H1 (cell line): ENCODE measurements at regions not wholly inside any gene's neighbourhood (a gene's known extent, or its start where the extent isn't known, plus 50 kb on each side); places are given as distances from the start of the nearest gene placed in this dataset.

Experiments
- CTCF ChIA-PET: fragments of 300-600 bp; sonication (Branson Sonifier 250); formaldehyde crosslinking; loops from one replicate; lab custom pipeline; 2021; ENCODE audit not compliant: partially characterized antibody; lab: Charles Lee
- POLR2A ChIA-PET: fragments of 300-600 bp; sonication (Branson Sonifier 250); formaldehyde crosslinking; loops from one replicate; lab custom pipeline; 2021; ENCODE audit warnings: inconsistent platforms; ENCODE audit not compliant: partially characterized antibody; lab: Charles Lee
- DNase-seq, 2 experiments: peaks; one replicate each; pipeline versions ENCODE4 v3.0.0 to v3.0.0-alpha.2; 2010 to 2022; ENCODE audit warnings: low spot score in 2 of 2, low read depth in 1 of 2, mixed read lengths in 1 of 2
- FAIRE-seq: peaks from 2 replicates; lab custom pipeline; 2011; peaks lifted over from hg19 to GRCh38; lab: Jason Lieb, UNC
- H2AFZ ChIP-seq: 2 replicates; pipeline ENCODE4 v1.8.1; 2012; ENCODE audit warnings: low read length, inconsistent platforms
- H2AK5ac ChIP-seq: 2 replicates; pipeline ENCODE4 v1.6.1; 2013; ENCODE audit warnings: low read depth, low read length
- H2BK120ac ChIP-seq: replicated peaks from 2 replicates; pipeline ENCODE3; 2013; ENCODE audit warnings: low read depth, low read length, inconsistent platforms
- H2BK12ac ChIP-seq: 2 replicates; pipeline ENCODE4 v1.6.1; 2013; ENCODE audit warnings: low read depth, low read length
- H2BK15ac ChIP-seq: 2 replicates; pipeline ENCODE4 v1.6.1; 2013; ENCODE audit warnings: low read length
- H2BK20ac ChIP-seq: 2 replicates; pipeline ENCODE4 v1.6.1; 2013; ENCODE audit warnings: low read length
- H2BK5ac ChIP-seq: 2 replicates; pipeline ENCODE4 v1.6.1; 2013; ENCODE audit warnings: low read depth, low read length
- H3K14ac ChIP-seq: 2 replicates; pipeline ENCODE4 v1.6.1; 2013; ENCODE audit warnings: inconsistent platforms; ENCODE audit not compliant: insufficient read length
- H3K18ac ChIP-seq: 2 replicates; pipeline ENCODE4 v1.6.1; 2013; ENCODE audit warnings: low read length; ENCODE audit errors: extremely low read depth
- H3K23ac ChIP-seq: 2 replicates; pipeline ENCODE4 v1.6.1; 2013; ENCODE audit warnings: inconsistent platforms; ENCODE audit not compliant: insufficient read length
- H3K23me2 ChIP-seq: 2 replicates; pipeline ENCODE4 v1.6.1; 2013; ENCODE audit warnings: low read depth, low read length
- H3K27ac ChIP-seq: 2 replicates; pipeline ENCODE4 v1.6.1; 2011; ENCODE audit warnings: low read depth, low read length, inconsistent platforms
- H3K27me3 ChIP-seq, 4 experiments: replicated peaks in 1 of 4; 1 replicate in 1 of 4; 2 replicates in 3 of 4; pipeline versions ENCODE4 v1.6.1 to v1.8.1; 2011 to 2013; ENCODE audit warnings: low read length in 3 of 4, mild to moderate bottlenecking in 3 of 4, inconsistent platforms in 2 of 4, mixed read lengths in 2 of 4, moderate library complexity in 1 of 4; ENCODE audit not compliant: control insufficient read depth in 3 of 4, insufficient read depth in 3 of 4; ENCODE audit errors: extremely low read depth in 1 of 4
- H3K36me3 ChIP-seq, 4 experiments: 2 replicates each; pipeline versions ENCODE4 v1.6.1 to v1.8.1; 2011 to 2013; ENCODE audit warnings: mild to moderate bottlenecking in 4 of 4, low read length in 3 of 4, moderate library complexity in 2 of 4, control low read depth in 1 of 4, inconsistent platforms in 1 of 4; ENCODE audit not compliant: insufficient read depth in 4 of 4, control insufficient read depth in 2 of 4
- H3K4ac ChIP-seq: replicated peaks from 2 replicates; pipeline ENCODE3; 2013; ENCODE audit warnings: low read length, low read depth, mixed read lengths, inconsistent platforms; ENCODE audit not compliant: insufficient read length
- H3K4me1 ChIP-seq, 4 experiments: replicated peaks in 1 of 4; 1 replicate in 1 of 4; 2 replicates in 3 of 4; pipeline versions ENCODE4 v1.6.1 to v1.8.1; 2011 to 2013; ENCODE audit warnings: low read length in 3 of 4, inconsistent platforms in 2 of 4, mixed read lengths in 1 of 4; ENCODE audit not compliant: insufficient read depth in 4 of 4, control insufficient read depth in 3 of 4
- H3K4me2 ChIP-seq, 2 experiments: 2 replicates each; pipeline versions ENCODE4 v1.6.1 to v1.8.1; 2011 to 2013; ENCODE audit warnings: low read depth in 2 of 2, low read length in 2 of 2, control low read depth in 1 of 2, inconsistent platforms in 1 of 2, mild to moderate bottlenecking in 1 of 2; ENCODE audit not compliant: insufficient read depth in 1 of 2
- H3K4me3 ChIP-seq, 4 experiments: fragments of 200-600, 300-600 bp in 1 of 4; sonication (generic), shearing (Covaris generic), sonication (Bioruptor Twin) in 1 of 4; 2 replicates each; pipeline versions ENCODE4 v1.5.1 to v1.8.1; 2011 to 2016; ENCODE audit warnings: low read length in 4 of 4, low read depth in 3 of 4, control low read depth in 2 of 4, inconsistent platforms in 2 of 4, mild to moderate bottlenecking in 2 of 4, mixed read lengths in 1 of 4, moderate library complexity in 1 of 4; ENCODE audit not compliant: insufficient read depth in 2 of 4; ENCODE audit errors: extremely low read depth in 1 of 4
- H3K56ac ChIP-seq: replicated peaks from 2 replicates; pipeline ENCODE3; 2013; ENCODE audit warnings: low read depth, mild to moderate bottlenecking, mixed read lengths, low read length, inconsistent platforms; ENCODE audit not compliant: insufficient read length
- H3K79me1 ChIP-seq: 2 replicates; pipeline ENCODE4 v1.6.1; 2013; ENCODE audit warnings: low read depth, low read length, control low read depth
- H3K79me2 ChIP-seq, 2 experiments: 2 replicates each; pipeline versions ENCODE4 v1.6.1 to v1.8.1; 2012 to 2013; ENCODE audit warnings: low read length in 2 of 2, mild to moderate bottlenecking in 2 of 2, inconsistent platforms in 1 of 2; ENCODE audit not compliant: insufficient read depth in 2 of 2, control insufficient read depth in 1 of 2
- H3K9ac ChIP-seq, 4 experiments: replicated peaks in 1 of 4; 1 replicate in 1 of 4; 2 replicates in 3 of 4; pipeline versions ENCODE4 v1.6.1 to v1.8.1; 2011 to 2013; ENCODE audit warnings: low read depth in 3 of 4, low read length in 3 of 4, control low read depth in 2 of 4, mild to moderate bottlenecking in 2 of 4, moderate library complexity in 2 of 4, inconsistent platforms in 1 of 4; ENCODE audit errors: extremely low read depth in 1 of 4
- H3K9me3 ChIP-seq, 2 experiments: 2 replicates each; pipeline versions ENCODE4 v1.6.1 to v1.8.1; 2012 to 2013; ENCODE audit warnings: mild to moderate bottlenecking in 2 of 2, moderate library complexity in 2 of 2, control low read depth in 1 of 2, inconsistent platforms in 1 of 2, low read depth in 1 of 2, low read length in 1 of 2, mixed read lengths in 1 of 2; ENCODE audit not compliant: insufficient read depth in 2 of 2
- H4K20me1 ChIP-seq, 2 experiments: replicated peaks in 1 of 2; 2 replicates each; pipeline versions ENCODE3 to v1.8.1; 2011 to 2013; ENCODE audit warnings: inconsistent platforms in 2 of 2, low read length in 2 of 2, mild to moderate bottlenecking in 1 of 2; ENCODE audit not compliant: insufficient read depth in 2 of 2, control insufficient read depth in 1 of 2
- H4K5ac ChIP-seq: 2 replicates; pipeline ENCODE4 v1.6.1; 2013; ENCODE audit warnings: low read length, low read depth, mixed read lengths, inconsistent platforms; ENCODE audit not compliant: insufficient read length
- H4K8ac ChIP-seq: 2 replicates; pipeline ENCODE4 v1.8.0; 2013; ENCODE audit warnings: mild to moderate bottlenecking, moderate library complexity, low read length, inconsistent platforms; ENCODE audit not compliant: insufficient read depth; ENCODE audit errors: extremely low read depth
- H4K91ac ChIP-seq: replicated peaks from 2 replicates; pipeline ENCODE3; 2013; ENCODE audit warnings: low read length, mixed read lengths, inconsistent platforms; ENCODE audit not compliant: insufficient read length
- BRCA1 ChIP-seq: IDR thresholded peaks from 2 replicates; pipeline ENCODE4 v1.6.1; 2012; ENCODE audit warnings: low read depth, low read length, improper control_type of control experiment
- GABPA ChIP-seq: IDR thresholded peaks from 2 replicates; pipeline ENCODE4 v1.6.1; 2011; ENCODE audit warnings: mild to moderate bottlenecking, low read length, moderate library complexity, borderline replicate concordance; ENCODE audit not compliant: insufficient read depth
- HDAC2 ChIP-seq, 2 experiments: fragments of 300-600 bp in 1 of 2; sonication (generic) in 1 of 2; IDR thresholded peaks; 2 replicates each; pipeline ENCODE4 v1.6.1; 2011 to 2012; ENCODE audit warnings: low read depth in 2 of 2, low read length in 2 of 2, mild to moderate bottlenecking in 2 of 2, moderate library complexity in 2 of 2, borderline replicate concordance in 1 of 2, inconsistent platforms in 1 of 2
- KDM4A ChIP-seq: IDR thresholded peaks from one replicate; pipeline ENCODE4 v1.7.1; 2012; ENCODE audit warnings: low read depth, mild to moderate bottlenecking, moderate library complexity, low read length, inconsistent platforms; ENCODE audit not compliant: severe bottlenecking
- MAFK ChIP-seq: IDR thresholded peaks from 2 replicates; pipeline ENCODE4 v1.6.1; 2012; ENCODE audit warnings: low read depth, mild to moderate bottlenecking, improper control_type of control experiment, low read length
- NANOG ChIP-seq: IDR thresholded peaks from 2 replicates; pipeline ENCODE4 v1.6.1; 2011; ENCODE audit warnings: low read length, low read depth, mild to moderate bottlenecking, inconsistent platforms; ENCODE audit not compliant: insufficient read depth, poor library complexity, severe bottlenecking
- POLR2AphosphoS5 ChIP-seq: IDR thresholded peaks from 2 replicates; pipeline ENCODE4 v1.6.1; 2011; ENCODE audit warnings: low read depth, low read length
- RFX5 ChIP-seq: IDR thresholded peaks from 2 replicates; pipeline ENCODE4 v1.6.1; 2011; ENCODE audit warnings: low read depth, low read length, improper control_type of control experiment, borderline replicate concordance
- SIX5 ChIP-seq: IDR thresholded peaks from 2 replicates; pipeline ENCODE4 v1.6.1; 2011; ENCODE audit warnings: mild to moderate bottlenecking, low read depth, low read length
- SUZ12 ChIP-seq: fragments of 200-600 bp; sonication (generic); IDR thresholded peaks from 2 replicates; pipeline ENCODE4 v1.6.1; 2012; ENCODE audit warnings: mild to moderate bottlenecking, inconsistent platforms, low read length, moderate library complexity, mixed read lengths
- TBP ChIP-seq: IDR thresholded peaks from 2 replicates; pipeline ENCODE4 v1.6.1; 2011; ENCODE audit warnings: low read depth, low read length, improper control_type of control experiment
- WGBS, 2 experiments: shearing (Covaris generic) in 1 of 2; methylation state at CpG; one replicate each; pipeline versions ENCODE4 v1.1.6 to v1.1.7; 2013 to 2015; ENCODE audit warnings: low lambda C conversion rate in 2 of 2, mixed read lengths in 2 of 2, inconsistent platforms in 1 of 2, low coverage in 1 of 2, missing lambda C conversion rate in 1 of 2; ENCODE audit not compliant: insufficient replicate concordance in 2 of 2, insufficient coverage in 1 of 2, insufficient read length in 1 of 2; ENCODE audit errors: extremely low coverage in 1 of 2, missing lambda C conversion rate in 1 of 2; 5-methylcytosine and 5-hydroxymethylcytosine counted together
- TF ChIP-seq, protein P1 (sequence below): IDR thresholded peaks from 2 replicates; pipeline ENCODE4 v1.6.1; 2011; ENCODE audit warnings: low read length, improper control_type of control experiment

DNA sequence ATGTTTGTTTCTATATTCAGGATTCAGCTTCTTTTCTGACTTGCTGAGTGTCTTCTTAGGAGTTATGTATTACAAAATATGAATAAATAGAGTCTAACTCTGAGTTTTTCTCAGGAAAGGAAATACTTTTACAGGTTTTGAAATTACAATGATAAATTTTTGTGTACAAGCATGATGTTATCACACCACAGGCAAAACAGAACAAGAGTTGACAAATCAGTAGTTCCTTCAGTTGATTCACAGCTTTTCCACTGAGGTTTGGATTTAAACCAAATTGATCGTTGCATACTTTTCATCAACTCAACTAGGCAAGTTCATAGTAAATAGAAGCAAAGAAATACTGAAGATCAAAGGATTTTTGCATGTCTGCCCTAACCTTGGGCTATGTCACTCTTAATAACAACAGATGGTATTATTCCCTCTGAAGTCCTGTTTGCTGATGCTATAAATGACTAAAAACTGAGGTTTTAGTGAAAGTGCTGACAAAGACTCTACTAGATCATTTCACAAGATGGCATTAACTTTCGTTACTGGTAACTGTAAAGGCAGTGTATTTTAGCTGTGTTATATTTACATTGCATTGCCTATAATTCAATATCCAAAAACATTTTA lies 520.2 kb downstream of the FLRT2 start:
- Histone ChIP-seq H3K9me3 (peaks cover 0 to 4% of the 10 kb centered on the region in 2 experiments; a peak in 1 of 4 replicates), H4K91ac (no peak overlapping the region), H3K79me1 (no peaks in the 10 kb centered on the region), H2BK5ac (no peak overlapping the region), H3K27me3 (peaks cover 0 to 1% (median 0%) of the 10 kb centered on the region in 4 experiments; a peak in 1 of 7 replicates), H2BK20ac (no peak overlapping the region), H3K4me3 (no peak overlapping the region), H3K79me2 (no peaks in the 10 kb centered on the region), H2BK120ac (no peak overlapping the region), H3K27ac (no peak overlapping the region), H4K8ac (no peak overlapping the region), H3K9ac (no peak overlapping the region), H3K4me2 (no peak overlapping the region), H3K56ac (no peak overlapping the region), H3K18ac (no peak overlapping the region), H3K36me3 (no peaks in the 10 kb centered on the region), H2BK12ac (no peak overlapping the region), H3K23ac (no peak overlapping the region), H4K20me1 (no peaks in the 10 kb centered on the region), H4K5ac (no peak overlapping the region), H2AK5ac (no peak overlapping the region), H2AFZ (no peak overlapping the region), H3K23me2 (no peaks in the 10 kb centered on the region), H2BK15ac (no peak overlapping the region), H3K4me1 (no peaks in the 10 kb centered on the region), H3K14ac (no peak overlapping the region), H3K4ac (no peak overlapping the region)
- FAIRE-seq (no peak), DNase-seq (no peak)
- WGBS, 2 experiments = 93% methylated on average over 2 of the region's 2 CpGs; no CpG with 5 or more reads in 1 of the 2 experiments
- ChIA-PET CTCF (interaction anchor here (0.6 to 2.2 kb wide), 3 partner anchors 12 to 1253 kb away, joined by 3 to 7 read pairs (median 3); no protein-coding TSS in a partner anchor), POLR2A (no interaction called here)
- TF ChIP-seq POLR2AphosphoS5 (no peak), NANOG (no peak), GABPA (no peak), RFX5 (no peak), SUZ12 (no peak), BRCA1 (no peak), TBP (no peak), SIX5 (no peak), MAFK (no peak), HDAC2 (IDR thresholded peaks at IDR 0.05; ENCODE audit: borderline replicate concordance in 1 of 2, low read depth in 2 of 2, low read length in 2 of 2) (no peak), KDM4A (no peak)
- TF ChIP-seq, protein P1, sequence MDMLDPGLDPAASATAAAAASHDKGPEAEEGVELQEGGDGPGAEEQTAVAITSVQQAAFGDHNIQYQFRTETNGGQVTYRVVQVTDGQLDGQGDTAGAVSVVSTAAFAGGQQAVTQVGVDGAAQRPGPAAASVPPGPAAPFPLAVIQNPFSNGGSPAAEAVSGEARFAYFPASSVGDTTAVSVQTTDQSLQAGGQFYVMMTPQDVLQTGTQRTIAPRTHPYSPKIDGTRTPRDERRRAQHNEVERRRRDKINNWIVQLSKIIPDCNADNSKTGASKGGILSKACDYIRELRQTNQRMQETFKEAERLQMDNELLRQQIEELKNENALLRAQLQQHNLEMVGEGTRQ = no peak
